ENCODE measurements at regions not wholly inside any gene's neighbourhood (a gene's known extent, or its start where the extent isn't known, plus 50 kb on each side); places are given as distances from the start of the nearest gene placed in this dataset.

DNA sequence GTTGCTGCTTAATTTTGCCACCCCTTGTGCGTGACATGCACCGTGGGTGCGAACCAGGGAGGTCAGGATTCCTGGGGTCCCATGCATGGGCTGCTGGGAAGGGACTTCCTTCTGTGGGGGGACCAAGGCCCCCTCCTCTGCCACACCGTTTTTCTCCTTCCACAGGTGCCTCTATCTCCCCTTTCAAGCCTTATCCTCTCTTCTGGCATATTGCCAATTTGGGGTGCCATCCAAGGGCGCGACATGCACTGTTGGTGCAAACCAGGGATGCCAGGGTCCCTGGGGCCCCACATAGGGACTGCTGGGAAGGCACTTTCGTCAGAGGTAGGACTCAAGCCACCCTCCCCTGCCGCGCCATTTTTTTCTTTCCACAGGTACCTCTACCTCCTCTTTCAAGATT, 289.0 kb downstream of the ALG10 start:
- TF ChIP-seq EZH2 (IDR thresholded peaks at IDR 0.05) (no peak), EZH2phosphoT487 (IDR thresholded peaks at IDR 0.05) (no peak)
- TF ChIP-seq, protein P1, sequence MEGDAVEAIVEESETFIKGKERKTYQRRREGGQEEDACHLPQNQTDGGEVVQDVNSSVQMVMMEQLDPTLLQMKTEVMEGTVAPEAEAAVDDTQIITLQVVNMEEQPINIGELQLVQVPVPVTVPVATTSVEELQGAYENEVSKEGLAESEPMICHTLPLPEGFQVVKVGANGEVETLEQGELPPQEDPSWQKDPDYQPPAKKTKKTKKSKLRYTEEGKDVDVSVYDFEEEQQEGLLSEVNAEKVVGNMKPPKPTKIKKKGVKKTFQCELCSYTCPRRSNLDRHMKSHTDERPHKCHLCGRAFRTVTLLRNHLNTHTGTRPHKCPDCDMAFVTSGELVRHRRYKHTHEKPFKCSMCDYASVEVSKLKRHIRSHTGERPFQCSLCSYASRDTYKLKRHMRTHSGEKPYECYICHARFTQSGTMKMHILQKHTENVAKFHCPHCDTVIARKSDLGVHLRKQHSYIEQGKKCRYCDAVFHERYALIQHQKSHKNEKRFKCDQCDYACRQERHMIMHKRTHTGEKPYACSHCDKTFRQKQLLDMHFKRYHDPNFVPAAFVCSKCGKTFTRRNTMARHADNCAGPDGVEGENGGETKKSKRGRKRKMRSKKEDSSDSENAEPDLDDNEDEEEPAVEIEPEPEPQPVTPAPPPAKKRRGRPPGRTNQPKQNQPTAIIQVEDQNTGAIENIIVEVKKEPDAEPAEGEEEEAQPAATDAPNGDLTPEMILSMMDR (IDR thresholded peaks at IDR 0.05): no peak
